ENCODE measurements at regions not wholly inside any gene's neighbourhood (a gene's known extent, or its start where the extent isn't known, plus 50 kb on each side); places are given as distances from the start of the nearest gene placed in this dataset.

GRCh38 chr7:67705850-67706249, 709.2 kb downstream of the TYW1 start:
- TF ChIP-seq, protein P1, sequence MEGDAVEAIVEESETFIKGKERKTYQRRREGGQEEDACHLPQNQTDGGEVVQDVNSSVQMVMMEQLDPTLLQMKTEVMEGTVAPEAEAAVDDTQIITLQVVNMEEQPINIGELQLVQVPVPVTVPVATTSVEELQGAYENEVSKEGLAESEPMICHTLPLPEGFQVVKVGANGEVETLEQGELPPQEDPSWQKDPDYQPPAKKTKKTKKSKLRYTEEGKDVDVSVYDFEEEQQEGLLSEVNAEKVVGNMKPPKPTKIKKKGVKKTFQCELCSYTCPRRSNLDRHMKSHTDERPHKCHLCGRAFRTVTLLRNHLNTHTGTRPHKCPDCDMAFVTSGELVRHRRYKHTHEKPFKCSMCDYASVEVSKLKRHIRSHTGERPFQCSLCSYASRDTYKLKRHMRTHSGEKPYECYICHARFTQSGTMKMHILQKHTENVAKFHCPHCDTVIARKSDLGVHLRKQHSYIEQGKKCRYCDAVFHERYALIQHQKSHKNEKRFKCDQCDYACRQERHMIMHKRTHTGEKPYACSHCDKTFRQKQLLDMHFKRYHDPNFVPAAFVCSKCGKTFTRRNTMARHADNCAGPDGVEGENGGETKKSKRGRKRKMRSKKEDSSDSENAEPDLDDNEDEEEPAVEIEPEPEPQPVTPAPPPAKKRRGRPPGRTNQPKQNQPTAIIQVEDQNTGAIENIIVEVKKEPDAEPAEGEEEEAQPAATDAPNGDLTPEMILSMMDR (IDR thresholded peaks at IDR 0.05; ENCODE audit: borderline replicate concordance, extremely low read depth, insufficient read depth) = no peak
- Histone ChIP-seq H3K9me3 (ENCODE audit: control insufficient read depth in 2 of 3, insufficient read depth in 1 of 3, low read length in 3 of 3) (peaks cover 0 to 4% (median 0%) of the 10 kb centered on the region in 3 donors), H3K4me1 (ENCODE audit: control insufficient read depth in 2 of 3, insufficient read depth in 2 of 3, low read depth in 1 of 3, low read length in 3 of 3) (no peaks in the 10 kb centered on the region), H3K36me3 (ENCODE audit: control insufficient read depth in 2 of 3, insufficient read depth in 3 of 3, low read length in 3 of 3) (no peaks in the 10 kb centered on the region), H3K27me3 (ENCODE audit: control insufficient read depth, insufficient read depth, low read length) (no peaks in the 10 kb centered on the region), H3K4me3 (ENCODE audit: low read length in 3 of 3) (no peak overlapping the region), H3K27ac (ENCODE audit: low read depth in 2 of 2, low read length in 2 of 2) (no peak overlapping the region), H3K9ac (ENCODE audit: low read length in 3 of 3) (no peak overlapping the region)
- intact Hi-C loops (cut with DNase I) = no loop called here
- FAIRE-seq (no peak), DNase-seq (no peak)

DNA sequence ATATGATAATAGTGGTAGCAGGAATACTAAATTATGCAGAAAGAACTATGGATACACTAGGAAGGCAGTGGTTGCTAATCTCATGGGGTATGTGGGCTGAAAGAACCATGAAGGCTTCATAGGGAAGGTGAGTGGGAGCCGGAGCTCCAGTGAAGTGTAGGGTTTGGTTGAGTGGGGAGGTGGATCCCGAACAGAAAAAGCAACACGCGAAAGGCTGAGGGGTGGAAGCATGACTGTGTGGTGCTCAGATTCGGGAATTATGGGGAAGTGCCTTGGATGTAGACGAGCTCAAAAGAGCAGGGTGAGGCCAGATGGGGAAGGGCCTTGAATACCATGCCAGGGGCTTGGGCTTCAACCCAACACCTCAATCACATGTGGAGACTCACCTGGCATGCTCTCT, 715.1 kb downstream of the TYW1 start:
- intact Hi-C loops (cut with DNase I) = no loop called here
- DNase-seq = no peak
- Histone ChIP-seq H3K27me3 (ENCODE audit: control insufficient read depth, insufficient read depth, low read length) (no peaks in the 10 kb centered on the region), H3K9me3 (ENCODE audit: control insufficient read depth in 2 of 3, insufficient read depth in 1 of 3, low read length in 3 of 3) (peaks cover 0 to 4% (median 0%) of the 10 kb centered on the region in 3 donors), H3K27ac (ENCODE audit: low read depth in 2 of 2, low read length in 2 of 2) (no peak overlapping the region), H3K4me1 (ENCODE audit: control insufficient read depth in 2 of 3, insufficient read depth in 2 of 3, low read depth in 1 of 3, low read length in 3 of 3) (no peaks in the 10 kb centered on the region), H3K36me3 (ENCODE audit: control insufficient read depth in 2 of 3, insufficient read depth in 3 of 3, low read length in 3 of 3) (no peaks in the 10 kb centered on the region), H3K4me3 (ENCODE audit: low read length in 3 of 3) (no peak overlapping the region), H3K9ac (ENCODE audit: low read length in 3 of 3) (no peak overlapping the region)
- no peak for FAIRE-seq
- TF ChIP-seq, protein P1 (IDR thresholded peaks at IDR 0.05; ENCODE audit: borderline replicate concordance, extremely low read depth, insufficient read depth) = no peak

DNA sequence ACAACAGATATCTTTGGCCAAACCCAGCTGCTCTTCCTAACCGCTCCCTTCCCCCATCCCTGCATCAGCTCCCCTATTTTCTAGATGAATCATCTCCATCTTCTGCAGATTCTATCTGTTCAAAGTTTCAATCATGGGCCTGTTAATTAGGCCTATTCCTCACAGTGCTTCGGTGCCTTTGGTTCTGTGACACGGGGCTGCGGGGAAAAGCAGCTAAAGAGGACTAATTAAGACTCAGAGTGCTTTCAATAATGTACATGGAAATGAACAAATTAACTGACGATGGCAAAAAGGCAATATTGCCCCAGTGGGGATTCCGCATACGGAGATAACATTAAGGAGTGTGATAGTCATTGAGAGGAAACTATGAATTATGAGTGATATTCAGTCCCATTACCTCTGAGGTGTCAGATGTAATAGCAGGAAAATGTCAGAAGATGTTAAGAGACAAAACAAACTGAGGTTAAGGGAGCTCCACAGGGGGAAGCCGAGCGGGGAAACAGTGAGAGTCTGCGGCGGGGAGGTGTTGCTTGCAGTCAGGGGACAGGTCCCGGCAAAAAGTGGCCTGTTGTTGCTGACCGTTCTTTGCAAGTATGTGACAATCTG, 716.9 kb downstream of the TYW1 start:
- DNase-seq (no peak), FAIRE-seq (no peak)
- no peaks in the 10 kb centered on the region for H3K4me1 ChIP-seq (ENCODE audit: control insufficient read depth in 2 of 3, insufficient read depth in 2 of 3, low read depth in 1 of 3, low read length in 3 of 3)
- peaks cover 0 to 4% (median 0%) of the 10 kb centered on the region in 3 donors for H3K9me3 ChIP-seq (ENCODE audit: control insufficient read depth in 2 of 3, insufficient read depth in 1 of 3, low read length in 3 of 3)
- no peaks in the 10 kb centered on the region for H3K27me3 ChIP-seq (ENCODE audit: control insufficient read depth, insufficient read depth, low read length)
- intact Hi-C loops (cut with DNase I) = no loop called here
- no peak overlapping the region for H3K27ac ChIP-seq (ENCODE audit: low read depth in 2 of 2, low read length in 2 of 2)
- H3K36me3 ChIP-seq (ENCODE audit: control insufficient read depth in 2 of 3, insufficient read depth in 3 of 3, low read length in 3 of 3) = no peaks in the 10 kb centered on the region
- no peak overlapping the region for H3K9ac ChIP-seq (ENCODE audit: low read length in 3 of 3)
- H3K4me3 ChIP-seq (ENCODE audit: low read length in 3 of 3) = no peak overlapping the region
- TF ChIP-seq, protein P1 (IDR thresholded peaks at IDR 0.05; ENCODE audit: borderline replicate concordance, extremely low read depth, insufficient read depth) = no peak

DNA sequence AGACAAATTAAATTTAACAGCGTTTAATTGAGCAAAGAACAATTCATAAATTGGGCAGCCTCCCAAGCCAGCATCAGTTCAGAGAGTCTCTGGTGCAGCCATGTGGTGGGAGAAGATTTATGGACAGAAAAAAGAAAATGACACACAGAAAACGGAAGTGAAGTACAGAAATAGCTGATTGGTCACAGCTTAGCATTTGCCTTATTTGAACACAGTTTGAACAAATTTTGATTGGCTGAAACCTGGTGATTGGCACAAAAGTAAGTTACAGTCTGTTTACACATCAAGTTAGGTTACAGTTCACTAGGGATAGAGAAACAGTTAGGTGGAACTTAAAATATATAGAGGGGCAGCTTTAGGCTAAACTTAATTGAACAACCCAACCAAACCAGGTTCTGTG, 720.1 kb downstream of the TYW1 start:
- Histone ChIP-seq H3K9me3 (ENCODE audit: control insufficient read depth in 2 of 3, insufficient read depth in 1 of 3, low read length in 3 of 3) (no peaks in the 10 kb centered on the region), H3K27me3 (ENCODE audit: control insufficient read depth, insufficient read depth, low read length) (no peaks in the 10 kb centered on the region), H3K36me3 (ENCODE audit: control insufficient read depth in 2 of 3, insufficient read depth in 3 of 3, low read length in 3 of 3) (no peaks in the 10 kb centered on the region), H3K9ac (ENCODE audit: low read length in 3 of 3) (no peak overlapping the region), H3K4me1 (ENCODE audit: control insufficient read depth in 2 of 3, insufficient read depth in 2 of 3, low read depth in 1 of 3, low read length in 3 of 3) (no peaks in the 10 kb centered on the region), H3K4me3 (ENCODE audit: low read length in 3 of 3) (no peak overlapping the region), H3K27ac (ENCODE audit: low read depth in 2 of 2, low read length in 2 of 2) (no peak overlapping the region)
- TF ChIP-seq, protein P1 (IDR thresholded peaks at IDR 0.05; ENCODE audit: borderline replicate concordance, extremely low read depth, insufficient read depth) = no peak
- DNase-seq (peak in 2 of 5 donors; percentile 19 to 37), FAIRE-seq (no peak)
- intact Hi-C loops (cut with DNase I) = no loop called here

All from kidney (tissue), 13 donors.